ENCODE measurements at regions not wholly inside any gene's neighbourhood (a gene's known extent, or its start where the extent isn't known, plus 50 kb on each side); places are given as distances from the start of the nearest gene placed in this dataset.

- Histone ChIP-seq H3K4me1 (ENCODE audit: control insufficient read depth, insufficient read depth, low read length) (no peaks in the 10 kb centered on the region), H3K4me3 (ENCODE audit: low read length) (no peak overlapping the region), H3K36me3 (ENCODE audit: control insufficient read depth, insufficient read depth, low read length) (no peaks in the 10 kb centered on the region), H3K9ac (ENCODE audit: low read length) (no peak overlapping the region), H3K9me3 (ENCODE audit: control insufficient read depth, low read length) (no peaks in the 10 kb centered on the region), H3K27me3 (ENCODE audit: control insufficient read depth, insufficient read depth, low read length) (no peaks in the 10 kb centered on the region)
Observed at GRCh38 chr10:36277459-36277858, 635.4 kb upstream of the FZD8 start.

- H3K9me3 ChIP-seq (ENCODE audit: control insufficient read depth, low read length) = no peaks in the 10 kb centered on the region
- no peaks in the 10 kb centered on the region for H3K27me3 ChIP-seq (ENCODE audit: control insufficient read depth, insufficient read depth, low read length)
- no peak overlapping the region for H3K4me3 ChIP-seq (ENCODE audit: low read length)
- H3K36me3 ChIP-seq (ENCODE audit: control insufficient read depth, insufficient read depth, low read length) = no peaks in the 10 kb centered on the region
- no peaks in the 10 kb centered on the region for H3K4me1 ChIP-seq (ENCODE audit: control insufficient read depth, insufficient read depth, low read length)
- no peak overlapping the region for H3K9ac ChIP-seq (ENCODE audit: low read length)
Observed at GRCh38 chr10:36271627-36272340, 629.7 kb upstream of the FZD8 start.

GRCh38 chr10:36269222-36269621 is 627.1 kb upstream of the FZD8 start:
- Histone ChIP-seq H3K27me3 (ENCODE audit: control insufficient read depth, insufficient read depth, low read length) (no peaks in the 10 kb centered on the region), H3K4me1 (ENCODE audit: control insufficient read depth, insufficient read depth, low read length) (no peaks in the 10 kb centered on the region), H3K9ac (ENCODE audit: low read length) (no peak overlapping the region), H3K36me3 (ENCODE audit: control insufficient read depth, insufficient read depth, low read length) (no peaks in the 10 kb centered on the region), H3K4me3 (ENCODE audit: low read length) (no peak overlapping the region), H3K9me3 (ENCODE audit: control insufficient read depth, low read length) (no peaks in the 10 kb centered on the region)

- H3K4me1 ChIP-seq (ENCODE audit: control insufficient read depth, insufficient read depth, low read length) = no peaks in the 10 kb centered on the region
Observed at GRCh38 chr10:36266923-36267322, 624.8 kb upstream of the FZD8 start.

GRCh38 chr10:36265741-36266140 is 623.6 kb upstream of the FZD8 start:
- Histone ChIP-seq H3K4me3 (ENCODE audit: low read length) (no peak overlapping the region), H3K27me3 (ENCODE audit: control insufficient read depth, insufficient read depth, low read length) (no peaks in the 10 kb centered on the region), H3K36me3 (ENCODE audit: control insufficient read depth, insufficient read depth, low read length) (no peaks in the 10 kb centered on the region), H3K9me3 (ENCODE audit: control insufficient read depth, low read length) (no peaks in the 10 kb centered on the region), H3K4me1 (ENCODE audit: control insufficient read depth, insufficient read depth, low read length) (no peaks in the 10 kb centered on the region), H3K9ac (ENCODE audit: low read length) (no peak overlapping the region)

More at GRCh38 chr10:36266923-36267322, 624.8 kb upstream of the FZD8 start:
- Histone ChIP-seq H3K27me3 (ENCODE audit: control insufficient read depth, insufficient read depth, low read length) (no peaks in the 10 kb centered on the region), H3K4me3 (ENCODE audit: low read length) (no peak overlapping the region), H3K9me3 (ENCODE audit: control insufficient read depth, low read length) (no peaks in the 10 kb centered on the region), H3K36me3 (ENCODE audit: control insufficient read depth, insufficient read depth, low read length) (no peaks in the 10 kb centered on the region), H3K9ac (ENCODE audit: low read length) (no peak overlapping the region)

- H3K9me3 ChIP-seq (ENCODE audit: control insufficient read depth, low read length) = no peaks in the 10 kb centered on the region
- no peaks in the 10 kb centered on the region for H3K36me3 ChIP-seq (ENCODE audit: control insufficient read depth, insufficient read depth, low read length)
- H3K4me1 ChIP-seq (ENCODE audit: control insufficient read depth, insufficient read depth, low read length) = no peaks in the 10 kb centered on the region
- H3K9ac ChIP-seq (ENCODE audit: low read length) = no peak overlapping the region
- H3K4me3 ChIP-seq (ENCODE audit: low read length) = no peak overlapping the region
- H3K27me3 ChIP-seq (ENCODE audit: control insufficient read depth, insufficient read depth, low read length) = no peaks in the 10 kb centered on the region
Observed at GRCh38 chr10:36263871-36264270, 621.8 kb upstream of the FZD8 start.

- no peaks in the 10 kb centered on the region for H3K36me3 ChIP-seq (ENCODE audit: control insufficient read depth, insufficient read depth, low read length)
- no peaks in the 10 kb centered on the region for H3K4me1 ChIP-seq (ENCODE audit: control insufficient read depth, insufficient read depth, low read length)
- no peak overlapping the region for H3K9ac ChIP-seq (ENCODE audit: low read length)
- no peaks in the 10 kb centered on the region for H3K27me3 ChIP-seq (ENCODE audit: control insufficient read depth, insufficient read depth, low read length)
- no peak overlapping the region for H3K4me3 ChIP-seq (ENCODE audit: low read length)
- no peaks in the 10 kb centered on the region for H3K9me3 ChIP-seq (ENCODE audit: control insufficient read depth, low read length)
Observed at GRCh38 chr10:36256948-36257356, 614.9 kb upstream of the FZD8 start.

- Histone ChIP-seq H3K36me3 (ENCODE audit: control insufficient read depth, insufficient read depth, low read length) (no peaks in the 10 kb centered on the region), H3K9ac (ENCODE audit: low read length) (no peak overlapping the region), H3K27me3 (ENCODE audit: control insufficient read depth, insufficient read depth, low read length) (no peaks in the 10 kb centered on the region), H3K9me3 (ENCODE audit: control insufficient read depth, low read length) (no peaks in the 10 kb centered on the region), H3K4me3 (ENCODE audit: low read length) (no peak overlapping the region), H3K4me1 (ENCODE audit: control insufficient read depth, insufficient read depth, low read length) (no peaks in the 10 kb centered on the region)
Observed at GRCh38 chr10:36256166-36256565, 614.1 kb upstream of the FZD8 start.

- Histone ChIP-seq H3K9ac (ENCODE audit: low read length) (no peak overlapping the region), H3K4me3 (ENCODE audit: low read length) (no peak overlapping the region), H3K27me3 (ENCODE audit: control insufficient read depth, insufficient read depth, low read length) (no peaks in the 10 kb centered on the region), H3K36me3 (ENCODE audit: control insufficient read depth, insufficient read depth, low read length) (no peaks in the 10 kb centered on the region), H3K9me3 (ENCODE audit: control insufficient read depth, low read length) (no peaks in the 10 kb centered on the region), H3K4me1 (ENCODE audit: control insufficient read depth, insufficient read depth, low read length) (no peaks in the 10 kb centered on the region)
Observed at GRCh38 chr10:36254199-36254598, 612.1 kb upstream of the FZD8 start.

- H3K27me3 ChIP-seq (ENCODE audit: control insufficient read depth, insufficient read depth, low read length) = no peaks in the 10 kb centered on the region
- H3K4me3 ChIP-seq (ENCODE audit: low read length) = no peak overlapping the region
- no peaks in the 10 kb centered on the region for H3K36me3 ChIP-seq (ENCODE audit: control insufficient read depth, insufficient read depth, low read length)
- no peak overlapping the region for H3K9ac ChIP-seq (ENCODE audit: low read length)
- no peaks in the 10 kb centered on the region for H3K9me3 ChIP-seq (ENCODE audit: control insufficient read depth, low read length)
- H3K4me1 ChIP-seq (ENCODE audit: control insufficient read depth, insufficient read depth, low read length) = no peaks in the 10 kb centered on the region
Observed at GRCh38 chr10:36253731-36254130, 611.6 kb upstream of the FZD8 start.

- no peaks in the 10 kb centered on the region for H3K4me1 ChIP-seq (ENCODE audit: control insufficient read depth, insufficient read depth, low read length)
- H3K9ac ChIP-seq (ENCODE audit: low read length) = no peak overlapping the region
- no peaks in the 10 kb centered on the region for H3K27me3 ChIP-seq (ENCODE audit: control insufficient read depth, insufficient read depth, low read length)
- H3K36me3 ChIP-seq (ENCODE audit: control insufficient read depth, insufficient read depth, low read length) = no peaks in the 10 kb centered on the region
- no peak overlapping the region for H3K4me3 ChIP-seq (ENCODE audit: low read length)
- no peaks in the 10 kb centered on the region for H3K9me3 ChIP-seq (ENCODE audit: control insufficient read depth, low read length)
Observed at GRCh38 chr10:36251068-36251467, 609.0 kb upstream of the FZD8 start.

- Histone ChIP-seq H3K9me3 (ENCODE audit: control insufficient read depth, low read length) (no peaks in the 10 kb centered on the region), H3K36me3 (ENCODE audit: control insufficient read depth, insufficient read depth, low read length) (no peaks in the 10 kb centered on the region), H3K9ac (ENCODE audit: low read length) (no peak overlapping the region), H3K4me1 (ENCODE audit: control insufficient read depth, insufficient read depth, low read length) (no peaks in the 10 kb centered on the region), H3K27me3 (ENCODE audit: control insufficient read depth, insufficient read depth, low read length) (no peaks in the 10 kb centered on the region), H3K4me3 (ENCODE audit: low read length) (no peak overlapping the region)
Observed at GRCh38 chr10:36248304-36248981, 606.3 kb upstream of the FZD8 start.
